Thyroid gland (tissue), 4 donors: ENCODE measurements at regions not wholly inside any gene's neighbourhood (a gene's known extent, or its start where the extent isn't known, plus 50 kb on each side); places are given as distances from the start of the nearest gene placed in this dataset.

Experiments used
- DNase-seq, 2 donors: peaks; one replicate each; pipeline ENCODE4 v3.0.0-alpha.2; 2019
- H3K27ac ChIP-seq, 3 donors: fragments of 200-600 bp; sonication (generic); 1 replicate in 2 of 3; 2 replicates in 1 of 3; pipeline ENCODE4 v1.5.1; 2016 to 2019; ENCODE audit warnings: mild to moderate bottlenecking in 1 of 3, moderate library complexity in 1 of 3
- H3K27me3 ChIP-seq: fragments of 200-600 bp; sonication (generic); one replicate; pipeline ENCODE4 v1.5.1; 2019
- H3K36me3 ChIP-seq, 2 donors: fragments of 200-600 bp; sonication (generic); one replicate each; pipeline ENCODE4 v1.5.1; 2016 to 2019
- H3K4me1 ChIP-seq, 2 donors: fragments of 200-600 bp; sonication (generic); one replicate each; pipeline ENCODE4 v1.5.1; 2017 to 2019
- H3K4me3 ChIP-seq, 3 donors: fragments of 200-600 bp; sonication (generic); replicated peaks in 1 of 3; 1 replicate in 2 of 3; 2 replicates in 1 of 3; pipeline ENCODE4 v1.5.1; 2016; ENCODE audit warnings: mild to moderate bottlenecking in 1 of 3
- H3K9me3 ChIP-seq: fragments of 200-600 bp; sonication (generic); one replicate; pipeline ENCODE4 v1.5.1; 2017
- CTCF ChIP-seq, 6 experiments: fragments of 200-600 bp in 3 of 6; fragments of 450-650 bp in 3 of 6; sonication (generic) in 3 of 6; IDR thresholded peaks; one replicate each; pipeline ENCODE4 v1.5.1; 2016 to 2019; ENCODE audit warnings: antibody characterized with exemption in 6 of 6, mild to moderate bottlenecking in 2 of 6, inconsistent platforms in 1 of 6, moderate library complexity in 1 of 6
- POLR2A ChIP-seq, 2 donors: fragments of 450-650 bp; IDR thresholded peaks; one replicate each; pipeline ENCODE4 v1.6.1; 2017; ENCODE audit warnings: antibody characterized with exemption in 2 of 2, mild to moderate bottlenecking in 2 of 2, moderate library complexity in 1 of 2
- WGBS, 2 donors: methylation state at CpG; one replicate each; pipeline ENCODE4 v1.1.5; 2017; 5-methylcytosine and 5-hydroxymethylcytosine counted together
- intact Hi-C: fragments of 100-400 bp; cut with DNase I; formaldehyde crosslinking; loops from one replicate; pipeline ENCODE4 v1.15.1; 2023

- H3K4me3 ChIP-seq: no peak overlapping the region
- no peaks in the 10 kb centered on the region for H3K27me3 ChIP-seq
- TF ChIP-seq POLR2A (IDR thresholded peaks at IDR 0.05): no peak
- TF ChIP-seq CTCF (IDR thresholded peaks at IDR 0.05): no peak
- H3K9me3 ChIP-seq: no peaks in the 10 kb centered on the region
- no peaks in the 10 kb centered on the region for H3K36me3 ChIP-seq
- no peak for DNase-seq
- WGBS, 2 donors: 78 to 88% methylated on average over 6 of the region's 6 CpGs
- intact Hi-C loops: no loop called here
- H3K4me1 ChIP-seq: no peaks in the 10 kb centered on the region
- H3K27ac ChIP-seq: no peak overlapping the region
These were observed 194.3 kb downstream of the SOX11 start for GRCh38 chr2:5886462-5886861.

- Histone ChIP-seq H3K27me3 (no peaks in the 10 kb centered on the region), H3K4me3 (no peak overlapping the region), H3K27ac (no peak overlapping the region), H3K9me3 (no peaks in the 10 kb centered on the region), H3K4me1 (no peaks in the 10 kb centered on the region), H3K36me3 (no peaks in the 10 kb centered on the region)
- no peak for DNase-seq
- intact Hi-C loops: no loop called here
- 34 to 53% methylated on average over 1 of the region's 1 CpG for WGBS, 2 donors
- TF ChIP-seq CTCF (IDR thresholded peaks at IDR 0.05) (no peak), POLR2A (IDR thresholded peaks at IDR 0.05) (no peak)
These were observed 195.9 kb downstream of the SOX11 start for GRCh38 chr2:5888126-5888525.

- Histone ChIP-seq H3K27ac (no peak overlapping the region), H3K27me3 (no peaks in the 10 kb centered on the region), H3K36me3 (no peaks in the 10 kb centered on the region), H3K4me3 (no peak overlapping the region), H3K4me1 (no peaks in the 10 kb centered on the region), H3K9me3 (no peaks in the 10 kb centered on the region)
- TF ChIP-seq POLR2A (IDR thresholded peaks at IDR 0.05) (no peak), CTCF (IDR thresholded peaks at IDR 0.05) (no peak)
- 58 to 64% methylated on average over 5 of the region's 5 CpGs for WGBS, 2 donors
- intact Hi-C loops: no loop called here
- DNase-seq: no peak
These were observed 197.3 kb downstream of the SOX11 start for GRCh38 chr2:5889519-5889918.

GRCh38 chr2:5894355-5894754, 202.2 kb downstream of the SOX11 start:
- intact Hi-C loops: no loop called here
- no peak overlapping the region for H3K4me3 ChIP-seq
- no peaks in the 10 kb centered on the region for H3K9me3 ChIP-seq
- H3K36me3 ChIP-seq: no peaks in the 10 kb centered on the region
- TF ChIP-seq CTCF (IDR thresholded peaks at IDR 0.05) (no peak), POLR2A (IDR thresholded peaks at IDR 0.05) (no peak)
- no peak for DNase-seq
- no peaks in the 10 kb centered on the region for H3K4me1 ChIP-seq
- H3K27ac ChIP-seq: no peak overlapping the region
- no peaks in the 10 kb centered on the region for H3K27me3 ChIP-seq
- 66 to 72% methylated on average over 5 of the region's 5 CpGs for WGBS, 2 donors

- H3K4me3 ChIP-seq: no peak overlapping the region
- WGBS, 2 donors: 93% methylated on average over 11 of the region's 11 CpGs
- TF ChIP-seq CTCF (IDR thresholded peaks at IDR 0.05): no peak
- no peak for TF ChIP-seq POLR2A (IDR thresholded peaks at IDR 0.05)
- intact Hi-C loops: no loop called here
- no peaks in the 10 kb centered on the region for H3K9me3 ChIP-seq
- no peaks in the 10 kb centered on the region for H3K4me1 ChIP-seq
- no peaks in the 10 kb centered on the region for H3K36me3 ChIP-seq
- DNase-seq: no peak
- H3K27ac ChIP-seq: no peak overlapping the region
- no peaks in the 10 kb centered on the region for H3K27me3 ChIP-seq
These were observed 203.1 kb downstream of the SOX11 start for GRCh38 chr2:5895284-5895683.
